B cell (primary cell): ENCODE measurements at regions not wholly inside any gene's neighbourhood (a gene's known extent, or its start where the extent isn't known, plus 50 kb on each side); places are given as distances from the start of the nearest gene placed in this dataset.
"Not testable (repeated sequence)": the region's sequence is repeated elsewhere in the genome, so short reads cannot be mapped to it uniquely, and the experiment has no call there.

ENCODE experiments used
- ATAC-seq: fragments of 200-7000 bp; cut with Tn5 transposase; one replicate; pipeline ENCODE4 v1.10.0; 2021; ENCODE audit warnings: low read depth, mild to moderate bottlenecking, moderate number of reproducible peaks, moderate library complexity
- CTCF ChIA-PET: fragments of 350-600 bp; sonication (Branson Sonifier 250); formaldehyde crosslinking; loops from one replicate; lab custom pipeline; 2021; ENCODE audit warnings: antibody characterized with exemption, inconsistent platforms; lab: Charles Lee
- POLR2A ChIA-PET: fragments of 350-600 bp; sonication (Branson Sonifier 250); formaldehyde crosslinking; loops from one replicate; lab custom pipeline; 2021; ENCODE audit warnings: antibody characterized with exemption; lab: Charles Lee
- DNase-seq: peaks from one replicate; pipeline ENCODE4 v3.0.0; 2013
- H2AFZ ChIP-seq: 2 replicates; pipeline ENCODE4 v1.6.1; 2012; ENCODE audit warnings: mild to moderate bottlenecking, low read depth, low read length; ENCODE audit not compliant: insufficient read depth, poor library complexity, severe bottlenecking
- H3K27ac ChIP-seq, 2 donors: 1 replicate in 1 of 2; 2 replicates in 1 of 2; pipeline ENCODE4 v1.5.1; 2012 to 2013; ENCODE audit warnings: low read length in 2 of 2, mild to moderate bottlenecking in 2 of 2, moderate library complexity in 1 of 2
- H3K27me3 ChIP-seq, 4 experiments: fragments of 200-600 bp in 1 of 4; sonication (generic) in 1 of 4; replicated peaks in 1 of 4; 1 replicate in 2 of 4; 2 replicates in 2 of 4; pipeline versions ENCODE4 v1.6.1 to v1.7.0; 2013 to 2016; ENCODE audit warnings: low read length in 3 of 4, mild to moderate bottlenecking in 2 of 4, mixed read lengths in 1 of 4, moderate library complexity in 1 of 4; ENCODE audit not compliant: insufficient read depth in 4 of 4, control insufficient read depth in 3 of 4; ENCODE audit errors: control extremely low read depth in 1 of 4
- H3K36me3 ChIP-seq, 2 experiments: replicated peaks in 1 of 2; 1 replicate in 1 of 2; 2 replicates in 1 of 2; pipeline versions ENCODE4 v1.6.1 to v1.7.1; 2013; ENCODE audit warnings: low read length in 1 of 2; ENCODE audit not compliant: insufficient read depth in 2 of 2, control insufficient read depth in 1 of 2; ENCODE audit errors: control extremely low read depth in 1 of 2, extremely low read depth in 1 of 2
- H3K4me1 ChIP-seq, 2 donors: fragments of 200-600 bp in 1 of 2; sonication (generic) in 1 of 2; 1 replicate in 1 of 2; 2 replicates in 1 of 2; pipeline versions ENCODE4 v1.5.1 to v1.6.1; 2013 to 2017; ENCODE audit warnings: low read length in 2 of 2; ENCODE audit not compliant: control insufficient read depth in 2 of 2, insufficient read depth in 2 of 2
- H3K4me2 ChIP-seq: replicated peaks from 2 replicates; pipeline ENCODE3; 2012; ENCODE audit warnings: mild to moderate bottlenecking, low read depth, low read length; ENCODE audit not compliant: poor library complexity, severe bottlenecking
- H3K4me3 ChIP-seq, 5 experiments: fragments of 200-600 bp in 1 of 5; sonication (generic) in 1 of 5; 1 replicate in 3 of 5; 2 replicates in 2 of 5; pipeline versions ENCODE4 v1.5.1 to v1.7.0; 2011 to 2016; ENCODE audit warnings: low read length in 4 of 5, mild to moderate bottlenecking in 4 of 5, low read depth in 2 of 5, control low read depth in 1 of 5, moderate library complexity in 1 of 5; ENCODE audit not compliant: insufficient read depth in 1 of 5; ENCODE audit errors: control extremely low read depth in 1 of 5, extremely low read depth in 1 of 5
- H3K79me2 ChIP-seq: fragments of 200-600 bp; sonication (generic); one replicate; pipeline ENCODE4 v1.6.0; 2016; ENCODE audit warnings: low read length; ENCODE audit not compliant: control insufficient read depth, insufficient read depth
- H3K9ac ChIP-seq: fragments of 200-600 bp; sonication (generic); 2 replicates; pipeline ENCODE4 v1.6.1; 2017; ENCODE audit warnings: mild to moderate bottlenecking, low read length, moderate library complexity
- H3K9me3 ChIP-seq, 3 donors: one replicate each; pipeline versions ENCODE4 v1.6.1 to v1.7.1; 2013; ENCODE audit warnings: low read length in 2 of 3; ENCODE audit not compliant: control insufficient read depth in 2 of 3, insufficient read depth in 1 of 3; ENCODE audit errors: control extremely low read depth in 1 of 3
- H4K20me1 ChIP-seq: 2 replicates; pipeline ENCODE4 v1.6.0; 2012; ENCODE audit warnings: mild to moderate bottlenecking, low read length; ENCODE audit not compliant: insufficient read depth, control insufficient read depth, poor library complexity, severe bottlenecking
- H3K27ac Mint-ChIP-seq: one replicate; pipeline ENCODE4 v1.8.0; 2021; ENCODE audit warnings: mixed read lengths
- H3K27me3 Mint-ChIP-seq: one replicate; pipeline ENCODE4 v1.8.0; 2021; ENCODE audit warnings: mixed read lengths
- H3K4me1 Mint-ChIP-seq: one replicate; pipeline ENCODE4 v1.8.0; 2021; ENCODE audit warnings: mixed read lengths
- H3K4me3 Mint-ChIP-seq: one replicate; pipeline ENCODE4 v1.8.0; 2021; ENCODE audit warnings: mixed read lengths
- H3K9me3 Mint-ChIP-seq: one replicate; pipeline ENCODE4 v1.8.0; 2022; ENCODE audit warnings: mixed read lengths; ENCODE audit not compliant: insufficient read depth
- EZH2 ChIP-seq: IDR thresholded peaks from 2 replicates; pipeline ENCODE4 v1.6.1; 2012; ENCODE audit warnings: borderline replicate concordance, low read depth, mild to moderate bottlenecking, moderate library complexity, low read length; ENCODE audit not compliant: insufficient read depth, poor library complexity, severe bottlenecking
- WGBS: methylation state at CpG from one replicate; pipeline ENCODE4 v1.1.5; 2013; ENCODE audit warnings: missing lambda C conversion rate; ENCODE audit not compliant: insufficient coverage; 5-methylcytosine and 5-hydroxymethylcytosine counted together
- intact Hi-C: fragments of 100-400 bp; cut with micrococcal nuclease; formaldehyde crosslinking; loops from one replicate; pipeline ENCODE4 v1.10.0; 2022
- TF ChIP-seq, protein P1 (sequence below): fragments of 200-600 bp; IDR thresholded peaks from one replicate; pipeline ENCODE4 v1.8.0; 2022; ENCODE audit warnings: antibody characterized with exemption, mild to moderate bottlenecking

DNA sequence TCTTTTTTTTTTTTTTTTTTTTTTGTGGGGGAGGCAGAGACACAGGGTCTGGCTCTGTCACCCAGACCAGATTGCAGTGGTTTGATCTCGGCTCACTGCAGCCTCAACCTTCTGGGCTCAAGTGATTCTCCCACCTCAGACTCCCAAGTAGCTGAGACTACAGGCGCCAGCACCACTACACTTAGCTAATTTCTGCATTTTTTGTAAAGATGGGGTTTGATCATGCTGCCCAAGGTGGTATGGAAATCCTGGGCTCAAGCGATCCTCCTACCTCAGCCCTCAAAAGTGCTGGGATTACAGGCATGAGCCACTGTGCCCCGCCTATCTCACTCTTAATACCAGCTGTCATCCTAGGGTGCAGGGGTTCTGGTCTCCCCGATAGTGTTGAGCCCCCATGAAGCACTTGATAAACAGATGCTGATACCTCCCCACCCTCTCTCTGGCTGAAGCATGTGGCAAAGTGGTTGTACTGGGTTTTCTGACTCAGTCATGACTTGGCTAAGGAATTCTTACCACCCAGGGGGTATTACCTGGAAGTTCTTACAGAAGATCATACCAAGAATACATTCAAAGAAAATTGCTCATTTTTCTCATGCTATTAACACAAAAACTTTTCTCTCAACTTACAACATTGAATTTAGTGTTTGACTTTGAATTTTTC, 110.2 kb upstream of the DAPK1 start:
- Histone ChIP-seq H3K27ac (no peak overlapping the region), H3K79me2 (no peaks in the 10 kb centered on the region), H3K9me3 (peaks cover 0 to 9% (median 0%) of the 10 kb centered on the region in 3 donors), H3K27me3 (no peaks in the 10 kb centered on the region), H3K4me1 (no peaks in the 10 kb centered on the region), H3K9ac (no peak overlapping the region), H4K20me1 (no peaks in the 10 kb centered on the region), H3K4me2 (no peak overlapping the region), H2AFZ (no peak overlapping the region), H3K4me3 (no peak overlapping the region), H3K36me3 (no peaks in the 10 kb centered on the region)
- Mint-ChIP-seq H3K4me1 (no peaks in the 10 kb centered on the region), H3K9me3 (no peaks in the 10 kb centered on the region), H3K27me3 (no peaks in the 10 kb centered on the region), H3K27ac (no peak overlapping the region), H3K4me3 (no peak overlapping the region)
- WGBS, result 89% methylated on average over 1 of the region's 5 CpGs
- intact Hi-C loops, result no loop called here
- TF ChIP-seq, protein P1, sequence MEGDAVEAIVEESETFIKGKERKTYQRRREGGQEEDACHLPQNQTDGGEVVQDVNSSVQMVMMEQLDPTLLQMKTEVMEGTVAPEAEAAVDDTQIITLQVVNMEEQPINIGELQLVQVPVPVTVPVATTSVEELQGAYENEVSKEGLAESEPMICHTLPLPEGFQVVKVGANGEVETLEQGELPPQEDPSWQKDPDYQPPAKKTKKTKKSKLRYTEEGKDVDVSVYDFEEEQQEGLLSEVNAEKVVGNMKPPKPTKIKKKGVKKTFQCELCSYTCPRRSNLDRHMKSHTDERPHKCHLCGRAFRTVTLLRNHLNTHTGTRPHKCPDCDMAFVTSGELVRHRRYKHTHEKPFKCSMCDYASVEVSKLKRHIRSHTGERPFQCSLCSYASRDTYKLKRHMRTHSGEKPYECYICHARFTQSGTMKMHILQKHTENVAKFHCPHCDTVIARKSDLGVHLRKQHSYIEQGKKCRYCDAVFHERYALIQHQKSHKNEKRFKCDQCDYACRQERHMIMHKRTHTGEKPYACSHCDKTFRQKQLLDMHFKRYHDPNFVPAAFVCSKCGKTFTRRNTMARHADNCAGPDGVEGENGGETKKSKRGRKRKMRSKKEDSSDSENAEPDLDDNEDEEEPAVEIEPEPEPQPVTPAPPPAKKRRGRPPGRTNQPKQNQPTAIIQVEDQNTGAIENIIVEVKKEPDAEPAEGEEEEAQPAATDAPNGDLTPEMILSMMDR, result no peak
- no peak for TF ChIP-seq EZH2
- CTCF ChIA-PET, result no interaction called here
- POLR2A ChIA-PET, result no interaction called here
- ATAC-seq, result no peak
- DNase-seq, result no peak

DNA sequence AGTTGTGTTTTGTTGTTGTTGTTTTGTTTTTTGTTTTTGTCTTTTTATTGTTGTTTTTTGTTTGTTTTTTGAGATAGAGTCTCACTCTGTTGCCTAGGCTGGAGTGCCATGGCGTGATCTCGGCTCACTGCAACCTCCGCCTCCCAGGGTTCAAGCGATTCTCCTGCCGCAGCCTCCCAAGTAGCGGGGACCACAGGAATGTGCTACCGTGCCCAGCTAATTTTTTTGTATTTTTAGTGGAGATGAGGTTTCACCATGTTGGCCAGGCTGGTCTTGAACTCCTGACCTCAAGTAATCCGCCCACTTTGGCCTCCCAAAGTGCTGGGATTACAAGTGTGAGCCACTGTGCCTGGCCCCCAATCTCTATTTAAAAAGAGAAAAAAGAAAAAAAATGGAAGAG, 109.0 kb upstream of the DAPK1 start:
- H2AFZ ChIP-seq, H3K4me3 Mint-ChIP-seq, H3K27ac Mint-ChIP-seq, H3K4me1 ChIP-seq, intact Hi-C loops, POLR2A ChIA-PET, H3K9ac ChIP-seq, H3K79me2 ChIP-seq, H3K9me3 Mint-ChIP-seq, H3K9me3 ChIP-seq, H3K4me1 Mint-ChIP-seq, H3K36me3 ChIP-seq, ATAC-seq, H3K27me3 ChIP-seq, DNase-seq, H3K4me3 ChIP-seq, H4K20me1 ChIP-seq, H3K27ac ChIP-seq, H3K4me2 ChIP-seq, H3K27me3 Mint-ChIP-seq, CTCF ChIA-PET: not testable (repeated sequence)
- WGBS, result 94% methylated on average over 6 of the region's 8 CpGs
